ENCODE measurements at regions not wholly inside any gene's neighbourhood (a gene's known extent, or its start where the extent isn't known, plus 50 kb on each side); places are given as distances from the start of the nearest gene placed in this dataset.
A peak's percentile ranks its signal among the peaks of the same experiment; 100 is the strongest.

GRCh38 chr4:174430576-174430975 lies 91.7 kb downstream of the HPGD start:
- no peaks in the 10 kb centered on the region for H3K9me3 ChIP-seq (ENCODE audit: insufficient read depth in 2 of 2, low read depth in 1 of 2, low read length in 1 of 2)
- H2BK12ac ChIP-seq (ENCODE audit: low read depth, low read length) = no peak overlapping the region
- no peak overlapping the region for H2BK20ac ChIP-seq (ENCODE audit: low read length)
- no peak overlapping the region for H3K23ac ChIP-seq (ENCODE audit: insufficient read length)
- H2BK15ac ChIP-seq (ENCODE audit: low read length) = no peak overlapping the region
- no peak overlapping the region for H4K5ac ChIP-seq (ENCODE audit: insufficient read length, low read depth, low read length)
- no peaks in the 10 kb centered on the region for H3K79me1 ChIP-seq (ENCODE audit: low read depth, low read length)
- ChIA-PET CTCF (ENCODE audit: partially characterized antibody) (interaction anchor here (0.6 kb wide), 1 partner anchor 869 kb away, joined by 3 read pairs; no protein-coding TSS in a partner anchor), POLR2A (ENCODE audit: partially characterized antibody) (no interaction called here)
- TF ChIP-seq SRF (IDR thresholded peaks at IDR 0.05; ENCODE audit: low read depth, low read length) (no peak), TEAD4 (IDR thresholded peaks at IDR 0.05; ENCODE audit: low read depth, low read length) (no peak), SP2 (IDR thresholded peaks at IDR 0.05; ENCODE audit: low read length) (no peak), POLR2AphosphoS5 (IDR thresholded peaks at IDR 0.05; ENCODE audit: low read depth, low read length) (no peak), RBBP5 (IDR thresholded peaks at IDR 0.05; ENCODE audit: borderline replicate concordance, low read depth, low read length) (no peak), RAD21 (IDR thresholded peaks at IDR 0.05 in 1 of 2, conservative IDR thresholded peaks at IDR 0.05 in 1 of 2; ENCODE audit: low read depth in 2 of 2, low read length in 2 of 2) (no peak), HDAC2 (IDR thresholded peaks at IDR 0.05; ENCODE audit: borderline replicate concordance in 1 of 2, low read depth in 2 of 2, low read length in 2 of 2) (no peak), TAF1 (IDR thresholded peaks at IDR 0.05; ENCODE audit: low read depth, low read length) (no peak), MAX (IDR thresholded peaks at IDR 0.05) (no peak), SIX5 (IDR thresholded peaks at IDR 0.05; ENCODE audit: low read depth, low read length) (no peak), SP1 (IDR thresholded peaks at IDR 0.05; ENCODE audit: low read depth, low read length) (no peak), YY1 (IDR thresholded peaks at IDR 0.05; ENCODE audit: low read depth, low read length) (no peak), JUND (IDR thresholded peaks at IDR 0.05; ENCODE audit: low read length) (no peak), KDM5A (IDR thresholded peaks at IDR 0.05; ENCODE audit: low read length) (no peak), BACH1 (IDR thresholded peaks at IDR 0.05; ENCODE audit: low read length) (no peak)
- H2BK120ac ChIP-seq (replicated peaks; ENCODE audit: low read depth, low read length) = no peak overlapping the region
- H3K14ac ChIP-seq (ENCODE audit: insufficient read length) = no peak overlapping the region
- no peaks in the 10 kb centered on the region for H4K20me1 ChIP-seq (replicated peaks in 1 of 2; ENCODE audit: control insufficient read depth in 1 of 2, insufficient read depth in 2 of 2, low read length in 2 of 2)
- DNase-seq (ENCODE audit: low read depth in 1 of 2, low spot score in 2 of 2) (no peak), FAIRE-seq (no peak)
- H4K91ac ChIP-seq (replicated peaks; ENCODE audit: insufficient read length, low read length) = no peak overlapping the region
- H3K18ac ChIP-seq (ENCODE audit: extremely low read depth, low read length) = no peak overlapping the region
- H3K4me1 ChIP-seq (replicated peaks in 1 of 4; ENCODE audit: control insufficient read depth in 3 of 4, insufficient read depth in 4 of 4, low read length in 3 of 4) = peaks cover 0 to 2% (median 0%) of the 10 kb centered on the region in 4 experiments; a peak in 1 of 7 replicates
- H3K27me3 ChIP-seq (replicated peaks in 1 of 4; ENCODE audit: control insufficient read depth in 3 of 4, extremely low read depth in 1 of 4, insufficient read depth in 3 of 4, low read length in 3 of 4) = no peaks in the 10 kb centered on the region
- H4K8ac ChIP-seq (ENCODE audit: extremely low read depth, insufficient read depth, low read length) = no peak overlapping the region
- H3K36me3 ChIP-seq (ENCODE audit: control insufficient read depth in 2 of 4, insufficient read depth in 4 of 4, low read length in 3 of 4) = no peaks in the 10 kb centered on the region
- no peak overlapping the region for H2BK5ac ChIP-seq (ENCODE audit: low read depth, low read length)
- no peak overlapping the region for H3K27ac ChIP-seq (ENCODE audit: low read depth, low read length)
- no peak overlapping the region for H3K4me2 ChIP-seq (ENCODE audit: insufficient read depth in 1 of 2, low read depth in 2 of 2, low read length in 2 of 2)
- no peaks in the 10 kb centered on the region for H3K79me2 ChIP-seq (ENCODE audit: control insufficient read depth in 1 of 2, insufficient read depth in 2 of 2, low read length in 2 of 2)
- H3K23me2 ChIP-seq (ENCODE audit: low read depth, low read length) = no peaks in the 10 kb centered on the region
- no peak overlapping the region for H3K56ac ChIP-seq (replicated peaks; ENCODE audit: insufficient read length, low read depth, low read length)
- 87% methylated on average over 4 of the region's 4 CpGs; no CpG with 5 or more reads in 1 of the 2 experiments for WGBS, 2 experiments (ENCODE audit: extremely low coverage in 1 of 2, insufficient coverage in 1 of 2, insufficient read length in 1 of 2, insufficient replicate concordance in 2 of 2, low coverage in 1 of 2, low lambda C conversion rate in 2 of 2, missing lambda C conversion rate in 1 of 2)
- no peak overlapping the region for H3K9ac ChIP-seq (replicated peaks in 1 of 4; ENCODE audit: extremely low read depth in 1 of 4, low read depth in 3 of 4, low read length in 3 of 4)
- 0 out of 2 replicates have a peak overlapping the region, but pooled peaks have one; percentile 36 for H2AFZ ChIP-seq (ENCODE audit: low read length)
- H3K4me3 ChIP-seq (ENCODE audit: extremely low read depth in 1 of 4, insufficient read depth in 2 of 4, low read depth in 3 of 4, low read length in 4 of 4) = no peak overlapping the region
- no peak overlapping the region for H2AK5ac ChIP-seq (ENCODE audit: low read depth, low read length)
- no peak overlapping the region for H3K4ac ChIP-seq (replicated peaks; ENCODE audit: insufficient read length, low read depth, low read length)
